SIG-M5 treated with dmso at 0.1 percent for 504 hours (cell line): ENCODE measurements at regions not wholly inside any gene's neighbourhood (a gene's known extent, or its start where the extent isn't known, plus 50 kb on each side); places are given as distances from the start of the nearest gene placed in this dataset.
"Not testable (repeated sequence)": the region's sequence is repeated elsewhere in the genome, so short reads cannot be mapped to it uniquely, and the experiment has no call there.

Experiments
- DNase-seq: peaks from one replicate; lab custom pipeline; 2025; ENCODE audit not compliant: unreplicated experiment; lab: John Stamatoyannopoulos, UW

GRCh38 chr2:53610260-53610659, 157.3 kb upstream of the CHAC2 start:
- DNase-seq = no peak

GRCh38 chr2:53609551-53609950, 158.1 kb upstream of the CHAC2 start:
- no peak for DNase-seq

GRCh38 chr2:53608293-53608692, 159.3 kb upstream of the CHAC2 start:
- DNase-seq = no peak

GRCh38 chr2:53600815-53601214, 166.8 kb upstream of the CHAC2 start:
- no peak for DNase-seq

GRCh38 chr2:53586733-53587612, 180.6 kb upstream of the CHAC2 start:
- not testable (repeated sequence) for DNase-seq

- no peak for DNase-seq
These were observed 182.6 kb upstream of the CHAC2 start for GRCh38 chr2:53584986-53585385.

GRCh38 chr2:53583583-53583982, 184.0 kb upstream of the CHAC2 start:
- DNase-seq = no peak

GRCh38 chr2:53582556-53582955, 185.0 kb upstream of the CHAC2 start:
- DNase-seq = no peak

GRCh38 chr2:53576166-53576565, 191.4 kb upstream of the CHAC2 start:
- DNase-seq = no peak

- no peak for DNase-seq
These were observed 191.9 kb upstream of the CHAC2 start for GRCh38 chr2:53575721-53576124.

GRCh38 chr2:53572696-53573095, 194.9 kb upstream of the CHAC2 start:
- DNase-seq = no peak

- no peak for DNase-seq
These were observed 197.5 kb upstream of the CHAC2 start for GRCh38 chr2:53569957-53570727.

- DNase-seq = no peak
These were observed 199.1 kb upstream of the CHAC2 start for GRCh38 chr2:53568469-53568868.

GRCh38 chr2:53567073-53567472, 200.5 kb upstream of the CHAC2 start:
- DNase-seq = no peak

- DNase-seq = no peak
These were observed 205.2 kb upstream of the CHAC2 start for GRCh38 chr2:53562407-53562806.

GRCh38 chr2:53561155-53561554, 206.4 kb upstream of the CHAC2 start:
- DNase-seq = no peak

GRCh38 chr2:53559302-53559966, 208.2 kb upstream of the CHAC2 start:
- no peak for DNase-seq

GRCh38 chr2:53558867-53559266, 208.7 kb upstream of the CHAC2 start:
- DNase-seq = no peak

- DNase-seq = no peak
These were observed 218.1 kb upstream of the CHAC2 start for GRCh38 chr2:53549497-53549896.

- DNase-seq = no peak
These were observed 222.0 kb upstream of the CHAC2 start for GRCh38 chr2:53545604-53546003.

- no peak for DNase-seq
These were observed 222.6 kb upstream of the CHAC2 start for GRCh38 chr2:53544871-53545558.
